ENCODE measurements at regions not wholly inside any gene's neighbourhood (a gene's known extent, or its start where the extent isn't known, plus 50 kb on each side); places are given as distances from the start of the nearest gene placed in this dataset.

- DNase-seq: no peak
Observed at GRCh38 chrX:109934434-109934833, 68.5 kb upstream of the TMEM164 start.

- no peak for DNase-seq
Observed at GRCh38 chrX:109934935-109935334, 68.0 kb upstream of the TMEM164 start.

GRCh38 chrX:109936114-109936513 is 66.8 kb upstream of the TMEM164 start:
- DNase-seq: no peak

- DNase-seq: no peak
Observed at GRCh38 chrX:109936598-109936997, 66.3 kb upstream of the TMEM164 start.

GRCh38 chrX:109939498-109939897 is 63.4 kb upstream of the TMEM164 start:
- DNase-seq: peak; percentile 35

GRCh38 chrX:109940411-109940810 is 62.5 kb upstream of the TMEM164 start:
- no peak for DNase-seq

- no peak for DNase-seq
Observed at GRCh38 chrX:109943092-109943739, 59.7 kb upstream of the TMEM164 start.

- no peak for DNase-seq
Observed at GRCh38 chrX:109943740-109944092, 59.2 kb upstream of the TMEM164 start.

- DNase-seq: no peak
Observed at GRCh38 chrX:109952050-109952449, 50.9 kb upstream of the TMEM164 start.

- DNase-seq: no peak
Observed at GRCh38 chrX:109952985-109953905, 49.7 kb upstream of the TMEM164 start.

All from NK-92 treated with Interleukin-12 subunit alpha and Interleukin-12 subunit beta, amount 100 ng/mL, for 24 hours (cell line).